SU-DHL-6 (cell line): ENCODE measurements at regions not wholly inside any gene's neighbourhood (a gene's known extent, or its start where the extent isn't known, plus 50 kb on each side); places are given as distances from the start of the nearest gene placed in this dataset.

Experiments
- CTCF ChIP-seq: fragments of 200-600 bp; sonication (generic); IDR thresholded peaks from one replicate; pipeline ENCODE4 v1.5.1; 2017; ENCODE audit warnings: antibody characterized with exemption, mild to moderate bottlenecking, low read length, moderate library complexity; ENCODE audit not compliant: insufficient read depth, poor library complexity, severe bottlenecking
- EZH2phosphoT487 ChIP-seq: fragments of 200-600 bp; sonication (generic), shearing (Covaris generic); conservative IDR thresholded peaks from 2 replicates; pipeline ENCODE4 v1.6.1; 2018; ENCODE audit warnings: mild to moderate bottlenecking, antibody characterized with exemption, low read length, moderate library complexity, mixed read lengths

GRCh38 chr1:244112636-244113035, 61.6 kb downstream of the ZBTB18 start:
- no peak for TF ChIP-seq EZH2phosphoT487
- TF ChIP-seq CTCF: no peak
